Stimulated activated CD4-positive, alpha-beta T cell treated with anti-CD3 and anti-CD28 coated beads, Interleukin-15, amount 100 ng/mL, for 24 hours (primary cell): ENCODE measurements at regions not wholly inside any gene's neighbourhood (a gene's known extent, or its start where the extent isn't known, plus 50 kb on each side); places are given as distances from the start of the nearest gene placed in this dataset.

Source experiments
- DNase-seq: peaks from one replicate; pipeline ENCODE4 v3.0.0-alpha.2; 2020

GRCh38 chr12:67370979-67371378, 101.8 kb downstream of the CAND1 start:
- no peak for DNase-seq

DNA sequence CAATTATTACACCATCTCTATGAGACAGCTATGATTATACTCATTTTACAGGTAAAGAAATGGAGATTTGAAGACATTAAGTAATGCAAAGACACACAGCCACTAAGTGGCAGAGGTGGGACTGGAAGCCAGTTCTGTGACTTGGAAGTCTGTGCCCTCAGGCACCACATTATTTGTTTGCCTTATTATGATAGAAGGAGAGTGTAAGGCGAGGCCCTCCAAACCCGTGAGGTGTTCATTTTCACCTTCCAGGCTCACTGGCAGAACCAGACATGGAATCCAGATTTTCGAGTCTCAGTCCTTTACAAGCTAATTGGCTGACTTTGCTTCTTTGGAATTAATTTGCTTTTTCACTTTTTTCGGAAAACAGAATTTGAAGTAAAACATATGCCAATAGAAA, 107.9 kb downstream of the CAND1 start:
- no peak for DNase-seq

DNA sequence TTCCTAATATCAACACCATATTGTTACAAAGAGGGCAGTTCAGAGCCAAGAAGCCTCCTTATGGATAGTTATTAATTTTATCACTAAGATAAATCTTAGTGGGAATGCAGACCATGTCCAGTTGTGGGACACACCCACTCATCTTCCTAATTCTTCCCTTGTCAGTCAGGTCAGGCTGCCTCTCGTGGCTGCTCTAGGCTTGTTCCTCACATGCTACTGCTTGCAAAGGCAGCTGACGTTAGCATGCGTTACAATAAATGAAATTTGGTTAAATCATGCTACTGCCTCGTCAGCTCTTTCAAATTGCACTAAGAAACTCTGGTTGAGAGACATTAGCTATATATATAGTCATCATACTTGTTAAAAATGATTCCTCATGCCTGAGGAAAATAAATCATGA, 108.4 kb downstream of the CAND1 start:
- DNase-seq = no peak

- no peak for DNase-seq
These were observed 113.2 kb downstream of the CAND1 start for GRCh38 chr12:67382241-67382871.

DNA sequence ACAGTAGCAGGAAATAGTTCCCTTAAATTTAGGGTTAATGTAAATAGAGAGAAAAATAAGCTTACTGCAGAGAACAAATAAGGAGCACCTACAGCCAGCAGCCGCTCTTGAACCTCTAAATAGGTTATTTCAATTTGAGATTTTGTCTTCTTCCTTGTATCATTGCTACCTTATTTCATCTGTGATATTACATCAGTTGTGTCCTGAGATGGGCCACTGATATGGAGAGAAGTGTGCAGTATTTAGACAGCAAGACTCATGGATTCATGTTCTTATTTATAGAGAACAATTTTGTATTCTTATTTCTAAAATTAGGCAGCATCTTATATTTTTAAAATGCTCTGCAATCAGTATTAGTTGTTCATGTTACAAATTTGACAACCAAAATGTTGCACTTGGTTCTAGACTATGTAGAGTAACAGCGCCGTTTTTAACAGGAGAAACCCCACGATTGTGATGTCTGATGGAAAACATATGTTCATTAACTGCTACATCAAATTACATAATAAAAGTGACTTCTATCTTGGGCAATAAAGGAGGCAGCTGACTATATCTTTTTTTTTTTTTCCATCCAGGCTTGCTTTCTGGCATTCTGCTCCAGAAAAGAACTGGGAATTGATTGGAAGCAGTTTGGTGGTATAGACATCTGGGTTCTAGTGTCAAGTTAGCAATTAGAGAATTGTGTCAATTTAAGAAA, 117.9 kb downstream of the CAND1 start:
- no peak for DNase-seq

DNA sequence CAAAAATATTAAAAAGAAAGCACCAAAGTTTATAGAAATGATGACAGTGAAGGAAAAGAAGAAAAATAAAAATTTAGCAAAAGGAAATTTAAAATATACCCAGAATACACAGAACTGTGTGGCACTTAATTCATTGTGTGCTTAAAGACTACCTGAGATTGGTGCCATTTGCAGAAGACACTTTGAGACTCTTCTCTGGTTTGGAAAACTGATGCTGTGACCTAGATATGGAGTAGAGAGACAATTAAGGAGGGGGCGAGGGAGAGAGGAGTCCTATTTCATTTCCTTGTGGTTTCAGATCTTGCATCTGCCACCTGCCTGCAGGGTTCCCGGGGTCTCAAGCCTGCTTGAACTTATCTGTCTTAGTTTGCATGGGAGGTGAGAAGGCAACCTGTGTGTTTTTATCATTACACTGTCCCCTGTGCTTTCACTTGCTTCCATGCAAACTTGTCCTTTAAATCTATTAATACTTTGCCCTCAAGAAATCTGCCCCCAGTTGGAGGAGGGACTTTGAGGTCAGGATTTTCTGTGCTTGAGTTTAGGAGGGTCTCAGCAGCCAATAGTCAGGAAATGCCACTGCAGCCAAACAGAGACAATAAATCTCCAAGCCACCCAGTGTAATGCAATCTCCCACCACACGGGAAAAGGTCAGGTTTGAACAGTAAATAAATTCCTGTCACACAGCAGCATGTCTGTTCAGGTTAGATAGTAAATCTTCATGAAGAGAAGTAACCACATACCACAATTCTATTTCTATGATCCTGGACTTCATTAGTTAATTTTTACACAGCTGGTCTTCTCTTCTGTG, 119.4 kb downstream of the CAND1 start:
- no peak for DNase-seq

- DNase-seq = no peak
These were observed 121.1 kb downstream of the CAND1 start for GRCh38 chr12:67390273-67390672.

DNA sequence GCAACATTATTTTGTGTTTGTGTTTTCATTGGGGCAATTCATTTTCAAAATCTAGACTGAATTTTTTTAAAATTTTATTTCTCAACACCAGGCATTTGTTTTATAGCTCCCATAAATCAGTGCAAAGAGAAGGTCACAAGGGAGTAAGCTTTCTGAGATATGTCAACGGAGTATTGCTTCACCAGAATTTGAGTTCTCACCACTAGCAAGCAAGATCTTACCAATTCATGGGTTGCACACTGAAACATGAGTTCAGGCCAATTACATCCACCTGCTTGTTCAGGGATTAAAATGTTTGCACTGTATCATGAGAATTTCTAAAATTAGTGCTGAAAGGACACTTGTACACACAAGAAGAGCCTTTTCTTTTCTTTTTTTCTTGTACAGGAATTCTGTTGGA, 121.9 kb downstream of the CAND1 start:
- DNase-seq = no peak

- no peak for DNase-seq
These were observed 122.5 kb downstream of the CAND1 start for GRCh38 chr12:67391656-67392055.

DNA sequence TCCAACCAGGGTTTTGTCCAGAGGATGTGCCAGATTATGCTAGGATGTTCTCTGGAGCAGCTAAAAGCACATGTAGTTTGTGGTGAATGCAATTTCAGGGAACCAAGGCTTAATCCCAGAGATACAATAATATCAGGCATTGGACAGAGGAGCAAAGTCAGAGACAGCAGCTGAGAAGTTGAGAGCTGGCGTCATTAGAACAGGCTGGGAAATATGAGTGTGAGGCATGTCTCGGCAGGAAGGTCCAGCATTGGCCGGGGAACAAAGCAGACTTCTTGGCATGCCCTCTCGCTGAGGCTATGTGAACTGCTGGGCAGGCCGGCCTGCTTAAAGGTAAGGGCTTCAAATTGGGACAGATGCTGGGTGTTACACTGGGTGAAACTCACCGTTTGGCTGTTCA, 125.4 kb downstream of the CAND1 start:
- no peak for DNase-seq

GRCh38 chr12:67400742-67401141, 131.6 kb downstream of the CAND1 start:
- DNase-seq = no peak

DNA sequence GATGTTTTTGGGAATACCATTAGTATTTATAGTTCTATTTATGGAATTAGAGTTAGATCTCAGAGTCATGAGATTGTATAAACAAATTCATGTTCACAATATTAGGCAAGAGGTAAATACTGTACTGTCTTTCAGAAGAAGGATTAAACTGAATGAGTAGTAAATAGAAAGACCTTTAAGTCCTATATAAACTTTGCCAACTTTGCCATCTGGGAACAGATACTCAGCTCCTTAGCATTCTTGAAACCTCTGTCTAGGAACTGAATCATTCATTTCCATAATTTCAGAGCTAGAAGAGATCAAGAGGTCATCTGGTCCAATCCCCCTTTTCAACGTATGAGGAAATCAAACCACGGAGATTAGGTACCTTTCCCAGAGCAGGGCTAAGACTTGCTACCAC, 141.1 kb downstream of the CAND1 start:
- DNase-seq = no peak

DNA sequence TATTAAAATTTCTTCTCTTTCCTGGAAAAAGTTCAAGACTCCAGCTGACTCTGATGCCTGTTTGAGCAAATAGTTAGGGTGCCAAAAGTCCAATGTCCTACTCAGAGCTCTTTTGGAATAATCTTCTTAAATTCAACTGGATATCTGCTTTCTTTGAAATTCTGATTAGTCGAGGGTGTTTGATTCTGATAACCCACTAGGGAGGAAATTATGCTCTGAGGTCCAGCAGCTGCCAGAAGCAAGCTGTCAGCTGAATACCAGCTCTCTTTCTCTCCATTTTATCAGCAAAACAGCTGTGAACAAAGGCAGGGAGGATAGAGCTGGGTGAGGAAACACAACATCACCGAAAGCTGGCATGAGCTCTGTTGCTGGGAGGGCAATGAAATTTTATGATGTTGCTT, 141.5 kb downstream of the CAND1 start:
- no peak for DNase-seq

DNA sequence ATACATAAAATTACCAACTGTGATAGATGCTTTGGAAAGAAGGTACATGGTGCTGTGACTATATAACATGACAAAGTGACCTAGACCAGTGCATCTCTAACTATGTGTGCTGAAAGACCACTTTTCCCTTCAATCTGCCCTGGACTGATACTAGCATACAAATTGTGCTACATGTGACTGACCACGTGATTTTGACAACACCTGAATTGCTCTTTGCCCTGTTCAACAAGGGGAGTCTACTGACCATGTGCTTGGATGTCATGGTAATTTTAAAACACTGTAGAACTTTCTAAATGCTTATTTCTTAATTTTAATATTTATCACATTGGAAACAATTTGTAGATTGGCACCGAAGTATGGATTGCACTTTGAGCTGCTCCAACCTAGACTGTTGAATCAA, 142.4 kb downstream of the CAND1 start:
- DNase-seq = no peak

DNA sequence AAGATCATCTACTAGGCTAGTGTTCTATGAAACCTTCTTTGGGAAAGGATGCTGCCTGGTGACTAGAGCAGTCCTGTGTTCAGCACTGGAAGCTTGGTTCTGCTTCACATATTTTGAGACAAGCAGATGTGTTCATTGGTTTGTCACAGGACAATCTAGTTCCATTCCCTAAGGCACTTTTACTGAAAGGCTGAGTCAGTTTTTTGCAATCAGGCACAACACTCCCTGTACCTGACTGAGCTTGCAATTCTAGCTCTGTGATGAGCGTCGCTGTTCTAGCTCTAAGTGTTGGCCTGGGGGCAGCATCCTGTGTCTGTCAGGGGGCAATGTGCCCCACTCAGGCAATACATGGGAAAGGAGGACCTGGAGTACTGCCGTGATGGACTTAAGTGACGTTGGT, 144.4 kb downstream of the CAND1 start:
- DNase-seq = no peak

- no peak for DNase-seq
These were observed 145.0 kb downstream of the CAND1 start for GRCh38 chr12:67414011-67414715.

DNA sequence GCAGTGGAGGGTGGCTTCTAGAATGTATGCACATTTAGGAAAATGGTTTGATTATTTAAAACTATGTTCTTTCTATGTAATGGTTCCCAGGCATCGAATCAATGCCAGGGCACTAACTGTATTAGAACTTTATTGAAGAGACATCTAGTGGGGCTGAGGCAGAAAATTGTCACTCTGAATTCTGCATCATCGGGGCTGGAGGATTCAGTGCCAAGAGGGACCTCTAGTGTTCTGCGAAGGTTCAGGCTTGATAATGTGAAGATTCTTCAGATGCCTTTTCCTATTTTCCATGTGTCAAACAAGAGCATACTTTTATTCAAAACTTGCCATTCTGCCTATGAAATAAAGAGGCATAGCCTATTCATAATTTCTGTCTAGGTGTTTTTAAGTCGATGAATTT, 146.3 kb downstream of the CAND1 start:
- DNase-seq = no peak

GRCh38 chr12:67419810-67420209, 150.7 kb downstream of the CAND1 start:
- no peak for DNase-seq

GRCh38 chr12:67420506-67420905, 151.3 kb downstream of the CAND1 start:
- no peak for DNase-seq

- DNase-seq = no peak
These were observed 152.9 kb downstream of the CAND1 start for GRCh38 chr12:67422081-67422480.

DNA sequence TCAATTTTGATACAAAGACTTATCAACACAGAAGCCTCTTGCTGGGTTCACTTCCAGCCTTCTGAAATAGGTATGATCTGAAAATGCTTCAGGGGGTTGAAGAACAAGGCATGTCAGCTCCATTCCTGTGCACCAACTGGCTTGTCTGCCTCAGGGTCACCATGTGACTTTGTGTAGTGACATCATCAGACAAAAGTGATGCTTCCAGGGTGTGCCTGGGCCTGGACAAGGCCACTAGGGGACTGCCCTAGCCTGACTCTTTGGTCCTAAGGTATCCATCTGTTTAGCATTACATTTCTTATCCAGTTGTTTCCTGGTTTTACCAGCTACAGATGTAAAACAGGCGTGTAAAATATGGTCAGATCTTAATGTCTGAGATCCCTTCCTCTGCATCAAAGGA, 155.6 kb downstream of the CAND1 start:
- no peak for DNase-seq

- DNase-seq = no peak
These were observed 156.2 kb downstream of the CAND1 start for GRCh38 chr12:67425394-67425793.

GRCh38 chr12:67426067-67426466, 156.9 kb downstream of the CAND1 start:
- DNase-seq = no peak

GRCh38 chr12:67427336-67427735, 158.2 kb downstream of the CAND1 start:
- no peak for DNase-seq
